ENCODE measurements at regions not wholly inside any gene's neighbourhood (a gene's known extent, or its start where the extent isn't known, plus 50 kb on each side); places are given as distances from the start of the nearest gene placed in this dataset.
"Not testable (repeated sequence)": the region's sequence is repeated elsewhere in the genome, so short reads cannot be mapped to it uniquely, and the experiment has no call there.

- not testable (repeated sequence) for H3K4me3 Mint-ChIP-seq, H3K27me3 Mint-ChIP-seq, H3K4me1 Mint-ChIP-seq
Observed at GRCh38 chr3:33946612-33947011, 148.2 kb downstream of the PDCD6IP start.

GRCh38 chr3:33947272-33948195 is 149.1 kb downstream of the PDCD6IP start:
- no peaks in the 10 kb centered on the region for H3K4me1 Mint-ChIP-seq
- H3K27ac Mint-ChIP-seq, result no peak overlapping the region
- no peaks in the 10 kb centered on the region for H3K36me3 Mint-ChIP-seq
- H3K9me3 Mint-ChIP-seq, result no peaks in the 10 kb centered on the region
- H3K27me3 Mint-ChIP-seq, result peaks cover 3% of the 10 kb centered on the region
- H3K4me3 Mint-ChIP-seq, result no peak overlapping the region

More at GRCh38 chr3:33946612-33947011, 148.2 kb downstream of the PDCD6IP start:
- not testable (repeated sequence) for H3K36me3 Mint-ChIP-seq, H3K9me3 Mint-ChIP-seq, H3K27ac Mint-ChIP-seq

DNA sequence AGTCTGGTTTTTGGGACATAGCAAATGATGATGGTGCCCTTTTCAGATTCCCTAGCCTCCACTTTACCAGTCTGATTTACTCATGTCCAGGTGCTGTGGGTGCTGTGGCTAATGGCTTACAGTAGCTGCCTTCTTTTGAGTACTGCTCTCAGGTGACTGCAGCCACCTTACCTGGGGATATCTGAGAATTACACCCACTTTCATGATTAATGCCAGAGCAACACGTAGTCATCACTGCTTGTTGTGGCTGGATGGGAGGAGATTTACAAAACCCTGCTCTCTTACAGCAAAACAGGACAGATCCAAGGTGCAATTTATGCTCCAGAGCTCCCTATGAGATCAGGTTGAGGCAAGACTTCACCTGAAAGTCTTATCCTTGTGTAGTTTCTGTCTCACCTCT is 150.6 kb downstream of the PDCD6IP start:
- Mint-ChIP-seq H3K36me3 (no peaks in the 10 kb centered on the region), H3K4me1 (no peaks in the 10 kb centered on the region), H3K9me3 (no peaks in the 10 kb centered on the region), H3K27me3 (peaks cover 3% of the 10 kb centered on the region), H3K4me3 (no peak overlapping the region), H3K27ac (no peak overlapping the region)

DNA sequence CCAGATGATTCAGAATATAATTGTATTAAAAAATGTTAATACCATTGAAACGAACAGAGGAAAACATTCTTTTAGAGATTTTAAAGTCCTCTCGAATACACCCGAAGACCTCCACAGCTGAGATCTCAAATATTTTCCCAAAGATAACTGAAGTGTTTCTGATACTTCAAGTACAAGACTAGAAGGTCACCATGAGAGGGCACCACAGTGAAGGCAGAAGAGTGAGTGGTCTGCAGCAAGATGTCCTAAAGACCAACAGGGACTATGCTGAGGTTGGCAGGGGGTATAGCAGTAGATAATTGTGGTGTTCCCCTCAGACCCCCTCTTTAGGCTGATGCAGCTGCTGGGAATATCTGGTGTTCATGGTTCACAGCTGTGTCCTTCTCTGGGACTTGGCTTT is 156.5 kb downstream of the PDCD6IP start:
- no peak overlapping the region for H3K4me3 Mint-ChIP-seq
- no peaks in the 10 kb centered on the region for H3K9me3 Mint-ChIP-seq
- no peak overlapping the region for H3K27ac Mint-ChIP-seq
- no peaks in the 10 kb centered on the region for H3K36me3 Mint-ChIP-seq
- peaks cover 3% of the 10 kb centered on the region for H3K27me3 Mint-ChIP-seq
- no peaks in the 10 kb centered on the region for H3K4me1 Mint-ChIP-seq

GRCh38 chr3:33956206-33956605 is 157.8 kb downstream of the PDCD6IP start:
- peaks cover 3% of the 10 kb centered on the region for H3K27me3 Mint-ChIP-seq
- H3K27ac Mint-ChIP-seq, result no peak overlapping the region
- H3K36me3 Mint-ChIP-seq, result no peaks in the 10 kb centered on the region

DNA sequence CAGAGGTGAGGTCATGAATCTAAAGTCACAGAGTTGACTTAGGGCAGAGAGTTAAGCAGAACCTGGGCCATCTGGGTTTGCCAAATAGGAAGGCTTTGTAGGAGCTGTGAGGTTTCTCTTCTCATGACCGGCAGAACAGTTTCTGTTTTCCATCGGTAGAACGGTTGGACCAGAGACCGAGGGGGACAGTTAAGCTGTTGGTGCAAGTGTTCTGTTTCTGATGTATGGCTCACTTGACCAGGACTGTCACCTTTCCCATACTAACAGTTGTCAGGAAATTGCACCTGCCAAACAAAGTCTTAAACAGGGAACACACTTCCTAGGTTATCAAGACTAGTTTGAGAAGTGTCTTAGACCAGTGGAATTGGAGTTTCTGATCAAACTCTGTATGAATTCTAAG is 158.3 kb downstream of the PDCD6IP start:
- Mint-ChIP-seq H3K27ac (no peak overlapping the region), H3K4me1 (no peaks in the 10 kb centered on the region), H3K9me3 (no peaks in the 10 kb centered on the region), H3K36me3 (no peaks in the 10 kb centered on the region), H3K27me3 (no peaks in the 10 kb centered on the region), H3K4me3 (no peak overlapping the region)

More at GRCh38 chr3:33956206-33956605, 157.8 kb downstream of the PDCD6IP start:
- Mint-ChIP-seq H3K4me1 (no peaks in the 10 kb centered on the region), H3K9me3 (no peaks in the 10 kb centered on the region), H3K4me3 (no peak overlapping the region)

DNA sequence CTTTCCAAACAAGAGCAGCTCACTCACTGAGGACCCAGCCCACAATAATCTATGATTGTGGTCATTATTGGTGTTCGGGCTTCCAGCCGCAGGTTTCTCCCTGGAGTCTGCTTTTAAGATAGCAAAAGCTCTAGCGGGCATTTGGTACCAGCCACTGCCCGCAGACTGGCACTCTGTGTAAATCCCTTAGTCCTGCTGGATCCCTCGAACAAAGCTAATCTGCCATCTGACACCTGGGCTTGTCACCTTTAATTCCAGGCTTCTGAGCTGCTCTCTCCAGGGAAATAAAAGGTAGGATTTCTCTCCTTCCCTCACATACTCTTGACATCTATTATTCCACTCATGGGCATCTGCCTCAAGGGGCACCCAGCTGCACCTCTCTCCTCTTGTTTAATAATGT is 158.7 kb downstream of the PDCD6IP start:
- no peaks in the 10 kb centered on the region for H3K36me3 Mint-ChIP-seq
- no peaks in the 10 kb centered on the region for H3K9me3 Mint-ChIP-seq
- H3K4me1 Mint-ChIP-seq, result no peaks in the 10 kb centered on the region
- no peaks in the 10 kb centered on the region for H3K27me3 Mint-ChIP-seq
- H3K4me3 Mint-ChIP-seq, result no peak overlapping the region
- no peak overlapping the region for H3K27ac Mint-ChIP-seq

DNA sequence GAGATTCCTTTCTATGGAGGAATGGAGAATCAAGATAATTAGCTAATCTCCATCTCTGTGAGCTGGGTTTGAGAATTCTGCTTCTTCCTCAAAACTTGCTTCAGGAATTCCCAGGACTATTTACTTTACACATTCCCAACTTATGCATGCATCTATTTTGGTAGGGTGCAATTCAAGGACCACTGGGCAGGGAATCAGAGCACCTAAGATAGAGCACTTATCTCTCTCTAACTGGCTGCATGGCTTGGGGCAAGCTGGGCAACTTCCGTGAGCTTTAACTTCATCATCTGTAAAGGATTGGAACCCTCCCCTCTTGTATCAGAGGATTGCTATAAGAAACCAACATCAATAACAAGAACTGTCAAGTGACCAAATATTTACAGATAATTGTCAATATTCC is 160.2 kb downstream of the PDCD6IP start:
- Mint-ChIP-seq H3K27me3 (no peaks in the 10 kb centered on the region), H3K4me1 (no peaks in the 10 kb centered on the region), H3K36me3 (no peaks in the 10 kb centered on the region), H3K9me3 (no peaks in the 10 kb centered on the region), H3K27ac (no peak overlapping the region), H3K4me3 (no peak overlapping the region)

- Mint-ChIP-seq H3K27ac (no peak overlapping the region), H3K4me1 (no peaks in the 10 kb centered on the region), H3K36me3 (no peaks in the 10 kb centered on the region), H3K4me3 (no peak overlapping the region), H3K9me3 (no peaks in the 10 kb centered on the region), H3K27me3 (no peaks in the 10 kb centered on the region)
Observed at GRCh38 chr3:33962396-33962795, 164.0 kb downstream of the PDCD6IP start.

DNA sequence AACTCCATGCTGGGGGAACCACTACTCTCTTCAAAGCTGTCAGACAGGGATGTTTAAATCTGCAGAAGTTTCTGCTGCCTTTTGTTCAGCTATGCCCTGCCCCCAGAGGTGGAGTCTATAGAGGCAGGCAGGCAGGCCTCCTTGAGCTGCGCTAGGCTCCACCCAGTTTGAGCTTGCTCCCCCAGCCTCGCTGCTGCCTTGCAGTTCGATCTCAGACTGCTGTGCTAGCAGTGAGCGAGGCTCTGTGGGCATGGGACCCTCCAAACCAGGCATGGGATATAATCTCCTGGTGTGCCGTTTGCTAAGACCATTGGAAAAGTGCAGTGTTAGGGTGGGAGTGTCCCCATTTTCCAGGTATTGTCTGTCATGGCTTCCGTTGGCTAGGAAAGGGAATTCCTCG is 171.8 kb downstream of the PDCD6IP start:
- not testable (repeated sequence) for H3K36me3 Mint-ChIP-seq, H3K27ac Mint-ChIP-seq, H3K4me3 Mint-ChIP-seq, H3K4me1 Mint-ChIP-seq
- Mint-ChIP-seq H3K27me3 (peaks cover 10% of the 10 kb centered on the region), H3K9me3 (peaks cover 11% of the 10 kb centered on the region)

GRCh38 chr3:33971055-33971454 is 172.6 kb downstream of the PDCD6IP start:
- Mint-ChIP-seq H3K27ac (no peak overlapping the region), H3K4me1 (no peaks in the 10 kb centered on the region), H3K27me3 (peaks cover 10% of the 10 kb centered on the region), H3K36me3 (peaks cover 4% of the 10 kb centered on the region), H3K4me3 (no peak overlapping the region), H3K9me3 (peaks cover 11% of the 10 kb centered on the region)

DNA sequence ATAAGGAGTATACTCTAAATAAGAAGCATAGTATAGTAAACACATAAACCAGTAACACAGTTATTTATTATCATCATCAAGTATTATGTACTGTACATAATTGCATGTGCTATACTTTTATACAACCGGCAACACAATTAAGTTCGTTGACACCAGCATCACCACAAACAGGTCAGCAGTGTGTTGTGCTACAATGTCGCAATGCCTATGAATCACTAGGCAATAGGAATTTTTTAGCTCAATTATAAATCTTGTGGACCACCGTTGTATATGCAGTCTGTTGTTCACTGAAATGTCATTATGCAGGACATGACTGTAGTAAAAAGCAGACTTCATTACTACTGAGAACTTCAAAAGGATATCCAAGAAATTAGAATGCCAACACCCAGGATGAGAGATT is 177.0 kb downstream of the PDCD6IP start:
- Mint-ChIP-seq H3K36me3 (peaks cover 4% of the 10 kb centered on the region), H3K27ac (no peak overlapping the region), H3K4me3 (no peak overlapping the region), H3K27me3 (peaks cover 6% of the 10 kb centered on the region), H3K4me1 (no peaks in the 10 kb centered on the region), H3K9me3 (peaks cover 10% of the 10 kb centered on the region)

DNA sequence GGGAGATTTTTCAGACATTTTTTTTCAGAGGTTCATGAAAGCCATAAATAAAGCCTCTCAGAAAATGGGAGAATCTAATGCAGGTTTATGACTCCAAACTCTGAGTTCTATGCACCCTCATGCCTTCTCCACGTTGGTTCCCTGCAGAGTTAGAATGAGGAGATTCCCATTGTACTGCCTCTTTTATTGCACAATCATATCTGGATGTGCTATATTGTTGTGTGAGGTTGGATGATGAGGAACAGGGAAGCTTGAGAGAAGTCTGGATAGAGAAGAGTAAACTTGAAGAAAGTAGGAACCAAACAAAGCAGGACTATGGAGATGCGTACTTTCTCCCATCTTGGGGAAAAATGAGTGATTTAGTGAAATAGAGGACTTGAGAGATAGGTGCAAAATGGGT is 178.8 kb downstream of the PDCD6IP start:
- Mint-ChIP-seq H3K4me1 (no peaks in the 10 kb centered on the region), H3K9me3 (no peaks in the 10 kb centered on the region)

GRCh38 chr3:33980252-33980651 is 181.8 kb downstream of the PDCD6IP start:
- no peaks in the 10 kb centered on the region for H3K4me1 Mint-ChIP-seq
- no peaks in the 10 kb centered on the region for H3K36me3 Mint-ChIP-seq
- H3K27me3 Mint-ChIP-seq, result no peaks in the 10 kb centered on the region
- no peaks in the 10 kb centered on the region for H3K9me3 Mint-ChIP-seq
- H3K4me3 Mint-ChIP-seq, result no peak overlapping the region
- no peak overlapping the region for H3K27ac Mint-ChIP-seq

More for the DNA sequence above, 178.8 kb downstream of the PDCD6IP start:
- no peaks in the 10 kb centered on the region for H3K36me3 Mint-ChIP-seq
- H3K27me3 Mint-ChIP-seq, result no peaks in the 10 kb centered on the region
- H3K27ac Mint-ChIP-seq, result no peak overlapping the region
- H3K4me3 Mint-ChIP-seq, result no peak overlapping the region

DNA sequence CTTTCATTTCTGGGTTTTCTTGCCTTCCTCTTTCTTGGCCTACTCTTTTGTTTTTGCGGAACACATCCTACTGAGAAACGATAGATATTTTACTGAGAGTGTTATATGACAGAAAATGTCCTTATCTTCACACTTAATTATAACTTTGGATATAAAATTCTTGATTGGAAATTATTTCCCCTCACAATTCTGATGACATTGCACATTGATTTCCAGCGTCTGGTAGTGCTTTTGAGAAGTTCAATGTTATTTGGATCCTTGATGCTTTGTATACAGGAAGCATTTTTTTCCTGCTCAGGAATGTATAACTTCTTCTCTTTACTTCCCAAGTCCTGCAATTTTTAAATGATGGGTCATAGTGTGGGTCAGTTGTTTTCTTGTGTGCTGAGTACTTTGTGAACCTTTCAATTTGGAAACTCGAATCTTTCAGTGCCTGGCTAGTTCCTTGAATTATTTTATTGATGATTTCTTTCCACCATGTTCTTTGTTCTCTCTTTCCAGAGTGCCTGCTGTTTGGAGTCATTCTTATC is 183.9 kb downstream of the PDCD6IP start:
- Mint-ChIP-seq H3K36me3 (no peaks in the 10 kb centered on the region), H3K27me3 (no peaks in the 10 kb centered on the region), H3K27ac (no peak overlapping the region), H3K4me3 (no peak overlapping the region), H3K9me3 (no peaks in the 10 kb centered on the region), H3K4me1 (peaks cover 7% of the 10 kb centered on the region)

DNA sequence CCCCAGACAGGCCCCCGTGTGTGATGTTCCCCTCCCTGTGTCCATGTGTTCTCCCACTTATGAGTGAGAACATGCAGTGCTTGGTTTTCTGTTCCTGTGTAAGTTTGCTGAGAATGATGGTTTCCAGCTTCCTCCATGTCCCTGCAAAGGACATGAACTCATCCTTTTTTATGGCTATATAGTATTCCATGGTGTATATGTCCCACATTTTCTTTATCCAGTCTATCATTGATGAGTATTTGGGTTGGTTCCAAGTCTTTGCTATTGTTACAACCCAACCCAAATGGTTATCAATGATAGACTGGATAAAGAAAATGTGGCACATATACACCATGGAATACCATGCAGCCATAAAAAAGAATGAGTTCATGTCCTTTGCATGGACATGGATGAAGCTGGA is 184.5 kb downstream of the PDCD6IP start:
- H3K27me3 Mint-ChIP-seq, H3K36me3 Mint-ChIP-seq, H3K9me3 Mint-ChIP-seq, H3K27ac Mint-ChIP-seq, H3K4me3 Mint-ChIP-seq, H3K4me1 Mint-ChIP-seq: not testable (repeated sequence)

Data from activated naive CD4-positive, alpha-beta T cell treated with anti-CD3 and anti-CD28 coated beads, Interleukin-2, amount 50 U/mL, for 24 hours (primary cell).